B cell (primary cell): ENCODE measurements at regions not wholly inside any gene's neighbourhood (a gene's known extent, or its start where the extent isn't known, plus 50 kb on each side); places are given as distances from the start of the nearest gene placed in this dataset.

Experiments
- CTCF ChIP-seq: fragments of 200-600 bp; IDR thresholded peaks from one replicate; pipeline ENCODE4 v1.8.0; 2022; ENCODE audit warnings: antibody characterized with exemption, mild to moderate bottlenecking
- EZH2 ChIP-seq: IDR thresholded peaks from 2 replicates; pipeline ENCODE4 v1.6.1; 2012; ENCODE audit warnings: borderline replicate concordance, low read depth, mild to moderate bottlenecking, moderate library complexity, low read length; ENCODE audit not compliant: insufficient read depth, poor library complexity, severe bottlenecking

- TF ChIP-seq CTCF (no peak), EZH2 (no peak)
Observed at GRCh38 chr9:7392148-7392547, 407.4 kb downstream of the DMAC1 start.
